DND-41 (cell line): ENCODE measurements at regions not wholly inside any gene's neighbourhood (a gene's known extent, or its start where the extent isn't known, plus 50 kb on each side); places are given as distances from the start of the nearest gene placed in this dataset.

ENCODE experiments used
- EZH2 ChIP-seq: IDR thresholded peaks from 3 replicates; pipeline ENCODE4 v1.6.1; 2012; ENCODE audit warnings: borderline replicate concordance, low read depth, mild to moderate bottlenecking, moderate library complexity, low read length, inconsistent platforms; ENCODE audit not compliant: severe bottlenecking
- TF ChIP-seq, protein P1 (sequence below): IDR thresholded peaks from 2 replicates; pipeline ENCODE4 v1.5.1; 2012; ENCODE audit warnings: borderline replicate concordance, low read length, moderate library complexity, mild to moderate bottlenecking; ENCODE audit not compliant: poor library complexity, severe bottlenecking; ENCODE audit errors: extremely low read depth

DNA sequence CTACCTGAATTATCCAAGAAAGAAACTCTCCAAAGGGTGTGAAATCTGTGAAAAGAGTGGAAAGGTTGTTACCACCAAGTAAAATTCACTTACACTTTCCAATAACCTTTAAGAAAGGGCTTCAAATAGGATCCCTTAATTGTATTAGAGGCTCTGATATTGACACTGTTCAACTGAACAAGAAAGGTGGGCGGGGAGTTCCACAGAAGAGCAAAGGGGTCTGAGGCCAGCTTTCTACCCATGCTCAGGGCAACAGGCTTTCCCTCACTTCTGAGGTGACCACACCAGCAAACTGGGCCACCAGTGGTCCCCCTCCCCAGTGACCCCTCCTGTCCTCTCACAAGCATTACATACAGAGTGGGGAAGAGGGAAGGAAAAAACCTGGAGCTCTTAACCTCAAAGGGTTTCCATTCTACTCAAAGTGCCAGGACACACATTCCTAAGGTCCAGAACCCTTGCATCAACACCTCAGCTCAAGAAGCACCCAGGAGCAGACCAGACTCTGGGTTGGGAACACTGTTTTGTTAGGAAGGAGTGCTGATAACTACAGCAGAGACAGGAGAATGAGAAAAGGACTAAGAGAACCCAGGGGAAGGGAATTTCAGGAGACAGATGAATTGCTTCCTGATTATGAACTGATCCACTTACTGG lies 71.6 kb upstream of the AKIP1 start:
- TF ChIP-seq, protein P1, sequence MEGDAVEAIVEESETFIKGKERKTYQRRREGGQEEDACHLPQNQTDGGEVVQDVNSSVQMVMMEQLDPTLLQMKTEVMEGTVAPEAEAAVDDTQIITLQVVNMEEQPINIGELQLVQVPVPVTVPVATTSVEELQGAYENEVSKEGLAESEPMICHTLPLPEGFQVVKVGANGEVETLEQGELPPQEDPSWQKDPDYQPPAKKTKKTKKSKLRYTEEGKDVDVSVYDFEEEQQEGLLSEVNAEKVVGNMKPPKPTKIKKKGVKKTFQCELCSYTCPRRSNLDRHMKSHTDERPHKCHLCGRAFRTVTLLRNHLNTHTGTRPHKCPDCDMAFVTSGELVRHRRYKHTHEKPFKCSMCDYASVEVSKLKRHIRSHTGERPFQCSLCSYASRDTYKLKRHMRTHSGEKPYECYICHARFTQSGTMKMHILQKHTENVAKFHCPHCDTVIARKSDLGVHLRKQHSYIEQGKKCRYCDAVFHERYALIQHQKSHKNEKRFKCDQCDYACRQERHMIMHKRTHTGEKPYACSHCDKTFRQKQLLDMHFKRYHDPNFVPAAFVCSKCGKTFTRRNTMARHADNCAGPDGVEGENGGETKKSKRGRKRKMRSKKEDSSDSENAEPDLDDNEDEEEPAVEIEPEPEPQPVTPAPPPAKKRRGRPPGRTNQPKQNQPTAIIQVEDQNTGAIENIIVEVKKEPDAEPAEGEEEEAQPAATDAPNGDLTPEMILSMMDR, result no peak
- TF ChIP-seq EZH2, result no peak
